Erythroblast (primary cell): ENCODE measurements at regions not wholly inside any gene's neighbourhood (a gene's known extent, or its start where the extent isn't known, plus 50 kb on each side); places are given as distances from the start of the nearest gene placed in this dataset.

Experiments
- GATA1 ChIP-seq: IDR thresholded peaks from 2 replicates; pipeline ENCODE4 v1.6.1; 2011; ENCODE audit warnings: low read depth, mild to moderate bottlenecking, control low read depth, low read length, moderate library complexity
- POLR2A ChIP-seq: IDR thresholded peaks from 2 replicates; pipeline ENCODE4 v1.6.1; 2011; ENCODE audit warnings: mild to moderate bottlenecking, low read length

DNA sequence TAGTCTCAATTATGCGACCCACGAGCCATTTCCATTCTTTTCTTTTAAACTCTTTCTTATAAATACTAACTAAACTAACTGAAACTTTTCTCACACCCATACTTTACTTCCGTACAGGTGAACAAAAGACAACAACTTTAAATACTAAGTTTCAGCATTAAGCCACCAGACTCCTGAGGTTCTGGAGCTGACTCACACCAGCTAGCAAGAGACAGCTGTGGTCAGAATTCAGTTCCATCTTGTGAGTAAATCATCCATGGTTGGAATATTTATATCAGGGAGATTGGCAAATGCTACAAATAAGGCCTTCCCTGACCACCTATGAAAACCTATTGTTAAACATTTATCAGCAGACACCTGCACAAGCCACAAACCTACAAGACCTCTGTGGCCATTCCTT is 897.0 kb downstream of the EFNB2 start:
- TF ChIP-seq POLR2A (no peak), GATA1 (no peak)
